GM23338 (cell line): ENCODE measurements at regions not wholly inside any gene's neighbourhood (a gene's known extent, or its start where the extent isn't known, plus 50 kb on each side); places are given as distances from the start of the nearest gene placed in this dataset.

Experiments
- CREB1 ChIP-seq: fragments of 250-450 bp; sonication (Bioruptor Pico); IDR thresholded peaks from 2 replicates; pipeline ENCODE4 v1.5.0; 2020; ENCODE audit warnings: low read depth, mild to moderate bottlenecking, moderate library complexity
- ETS1 ChIP-seq: IDR thresholded peaks from 2 replicates; pipeline ENCODE4 v1.6.1; 2016; ENCODE audit warnings: antibody characterized with exemption
- EZH2 ChIP-seq: fragments of 200-600 bp; sonication (generic); IDR thresholded peaks from one replicate; pipeline ENCODE4 v1.8.0; 2017; ENCODE audit warnings: antibody characterized with exemption, mild to moderate bottlenecking, low read depth; ENCODE audit not compliant: unreplicated experiment
- EZH2phosphoT487 ChIP-seq: fragments of 200-600 bp; sonication (generic); IDR thresholded peaks from one replicate; pipeline ENCODE4 v1.8.1; 2018; ENCODE audit warnings: antibody characterized with exemption; ENCODE audit not compliant: unreplicated experiment
- JUNB ChIP-seq: IDR thresholded peaks from one replicate; pipeline ENCODE4 v1.6.1; 2016; ENCODE audit warnings: antibody characterized with exemption; ENCODE audit not compliant: unreplicated experiment
- POLR2AphosphoS5 ChIP-seq: IDR thresholded peaks from 2 replicates; pipeline ENCODE4 v1.6.1; 2016; ENCODE audit warnings: antibody characterized with exemption, low read depth
- REST ChIP-seq: IDR thresholded peaks from one replicate; pipeline ENCODE4 v1.6.1; 2018; ENCODE audit warnings: antibody characterized with exemption; ENCODE audit not compliant: unreplicated experiment
- ZNF331 ChIP-seq: fragments of 250-450 bp; sonication (Bioruptor Pico); IDR thresholded peaks from 2 replicates; pipeline ENCODE4 v1.5.0; 2020; ENCODE audit warnings: low read depth, mild to moderate bottlenecking, moderate library complexity
- ZNF462 ChIP-seq: fragments of 250-450 bp; sonication (Bioruptor Pico); IDR thresholded peaks from 2 replicates; pipeline ENCODE4 v1.5.0; 2020; ENCODE audit warnings: mild to moderate bottlenecking, moderate library complexity
- TF ChIP-seq, protein P1 (sequence below), 2 experiments: fragments of 200-600 bp in 1 of 2; sonication (generic) in 1 of 2; conservative IDR thresholded peaks; 2 replicates each; pipeline versions ENCODE4 v1.5.1 to v1.6.1; 2016 to 2017; ENCODE audit warnings: antibody characterized with exemption in 2 of 2, low read depth in 2 of 2, mild to moderate bottlenecking in 2 of 2, moderate library complexity in 1 of 2

DNA sequence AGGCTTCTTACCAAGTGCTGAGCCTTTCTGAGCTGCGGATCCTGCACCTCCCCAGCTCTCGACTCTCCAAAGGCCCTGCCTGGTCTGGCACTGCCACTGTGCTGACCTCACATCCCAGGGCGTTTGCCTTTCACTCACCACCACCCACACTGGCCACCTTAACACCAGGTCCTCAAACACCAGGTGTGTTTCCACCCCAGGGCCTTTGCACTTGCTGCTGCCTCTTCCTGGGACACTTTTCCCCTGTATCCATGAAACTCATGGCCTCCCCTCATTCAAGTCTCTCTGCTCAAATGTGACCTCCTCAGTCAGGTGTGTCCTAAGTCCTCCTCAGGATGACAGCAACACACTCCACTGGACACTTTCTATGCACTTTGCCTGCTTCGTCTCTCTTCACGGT is 51.4 kb upstream of the ANO1 start:
- TF ChIP-seq, protein P1, sequence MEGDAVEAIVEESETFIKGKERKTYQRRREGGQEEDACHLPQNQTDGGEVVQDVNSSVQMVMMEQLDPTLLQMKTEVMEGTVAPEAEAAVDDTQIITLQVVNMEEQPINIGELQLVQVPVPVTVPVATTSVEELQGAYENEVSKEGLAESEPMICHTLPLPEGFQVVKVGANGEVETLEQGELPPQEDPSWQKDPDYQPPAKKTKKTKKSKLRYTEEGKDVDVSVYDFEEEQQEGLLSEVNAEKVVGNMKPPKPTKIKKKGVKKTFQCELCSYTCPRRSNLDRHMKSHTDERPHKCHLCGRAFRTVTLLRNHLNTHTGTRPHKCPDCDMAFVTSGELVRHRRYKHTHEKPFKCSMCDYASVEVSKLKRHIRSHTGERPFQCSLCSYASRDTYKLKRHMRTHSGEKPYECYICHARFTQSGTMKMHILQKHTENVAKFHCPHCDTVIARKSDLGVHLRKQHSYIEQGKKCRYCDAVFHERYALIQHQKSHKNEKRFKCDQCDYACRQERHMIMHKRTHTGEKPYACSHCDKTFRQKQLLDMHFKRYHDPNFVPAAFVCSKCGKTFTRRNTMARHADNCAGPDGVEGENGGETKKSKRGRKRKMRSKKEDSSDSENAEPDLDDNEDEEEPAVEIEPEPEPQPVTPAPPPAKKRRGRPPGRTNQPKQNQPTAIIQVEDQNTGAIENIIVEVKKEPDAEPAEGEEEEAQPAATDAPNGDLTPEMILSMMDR (conservative IDR thresholded peaks at IDR 0.05; ENCODE audit: low read depth in 2 of 2): no peak
- no peak for TF ChIP-seq REST
- no peak for TF ChIP-seq EZH2
- TF ChIP-seq POLR2AphosphoS5: no peak
- TF ChIP-seq JUNB: no peak
- no peak for TF ChIP-seq ETS1
- no peak for TF ChIP-seq EZH2phosphoT487
- TF ChIP-seq ZNF462 (CRISPR knock-in tag): no peak
- no peak for TF ChIP-seq CREB1 (CRISPR knock-in tag)
- no peak for TF ChIP-seq ZNF331
